ENCODE measurements at regions not wholly inside any gene's neighbourhood (a gene's known extent, or its start where the extent isn't known, plus 50 kb on each side); places are given as distances from the start of the nearest gene placed in this dataset.

- TF ChIP-seq CTCF (IDR thresholded peaks at IDR 0.05; ENCODE audit: poor library complexity) (no peak), EZH2 (IDR thresholded peaks at IDR 0.05; ENCODE audit: borderline replicate concordance) (no peak)
Observed at GRCh38 chr5:67294266-67294938, 97.8 kb upstream of the CD180 start.

All from hepatocyte (in vitro differentiated cells).